ENCODE measurements at regions not wholly inside any gene's neighbourhood (a gene's known extent, or its start where the extent isn't known, plus 50 kb on each side); places are given as distances from the start of the nearest gene placed in this dataset.

DNA sequence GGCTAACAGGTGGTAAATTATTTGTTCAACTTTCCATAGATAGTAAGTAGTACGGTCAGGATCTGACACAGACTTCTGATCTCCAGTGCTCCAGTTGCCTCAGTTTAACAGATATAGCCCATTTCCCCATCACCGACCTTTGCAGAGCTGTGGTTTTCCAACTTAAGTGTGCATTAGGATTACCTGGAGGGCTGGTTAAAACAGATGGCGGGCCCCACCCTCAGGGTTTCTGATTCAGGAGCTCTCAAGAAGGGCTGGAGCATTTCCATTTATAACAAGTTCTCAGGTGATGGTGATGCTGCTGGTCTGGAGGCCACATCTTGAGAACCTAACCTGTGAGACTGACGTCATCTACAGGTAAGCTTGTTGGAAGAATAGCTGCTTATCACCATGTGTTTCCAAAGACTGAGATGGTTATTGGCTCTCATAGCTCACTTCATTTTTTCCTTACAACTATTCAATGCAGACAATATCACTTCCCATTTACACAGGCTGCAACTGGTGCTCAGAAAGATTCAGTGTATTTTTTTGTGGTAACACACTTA is 360.1 kb upstream of the CHD6 start:
- TF ChIP-seq, protein P1, sequence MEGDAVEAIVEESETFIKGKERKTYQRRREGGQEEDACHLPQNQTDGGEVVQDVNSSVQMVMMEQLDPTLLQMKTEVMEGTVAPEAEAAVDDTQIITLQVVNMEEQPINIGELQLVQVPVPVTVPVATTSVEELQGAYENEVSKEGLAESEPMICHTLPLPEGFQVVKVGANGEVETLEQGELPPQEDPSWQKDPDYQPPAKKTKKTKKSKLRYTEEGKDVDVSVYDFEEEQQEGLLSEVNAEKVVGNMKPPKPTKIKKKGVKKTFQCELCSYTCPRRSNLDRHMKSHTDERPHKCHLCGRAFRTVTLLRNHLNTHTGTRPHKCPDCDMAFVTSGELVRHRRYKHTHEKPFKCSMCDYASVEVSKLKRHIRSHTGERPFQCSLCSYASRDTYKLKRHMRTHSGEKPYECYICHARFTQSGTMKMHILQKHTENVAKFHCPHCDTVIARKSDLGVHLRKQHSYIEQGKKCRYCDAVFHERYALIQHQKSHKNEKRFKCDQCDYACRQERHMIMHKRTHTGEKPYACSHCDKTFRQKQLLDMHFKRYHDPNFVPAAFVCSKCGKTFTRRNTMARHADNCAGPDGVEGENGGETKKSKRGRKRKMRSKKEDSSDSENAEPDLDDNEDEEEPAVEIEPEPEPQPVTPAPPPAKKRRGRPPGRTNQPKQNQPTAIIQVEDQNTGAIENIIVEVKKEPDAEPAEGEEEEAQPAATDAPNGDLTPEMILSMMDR (conservative IDR thresholded peaks at IDR 0.05; ENCODE audit: low read depth, low read length): no peak
- TF ChIP-seq EZH2 (IDR thresholded peaks at IDR 0.05; ENCODE audit: borderline replicate concordance, low read depth, low read length, poor library complexity, severe bottlenecking): no peak
